Astrocyte (in vitro differentiated cells and primary cell): ENCODE measurements at regions not wholly inside any gene's neighbourhood (a gene's known extent, or its start where the extent isn't known, plus 50 kb on each side); places are given as distances from the start of the nearest gene placed in this dataset.

Experiments
- DNase-seq: peaks from one replicate; pipeline ENCODE4 v3.0.0-alpha.2; 2010; ENCODE audit warnings: low read depth
- FAIRE-seq: peaks from 2 replicates; lab custom pipeline; 2011; peaks lifted over from hg19 to GRCh38; lab: Jason Lieb, UNC
- H2AFZ ChIP-seq: 2 replicates; pipeline ENCODE4 v1.6.0; 2012; ENCODE audit warnings: low read depth, low read length, inconsistent platforms
- H3K27ac ChIP-seq: 2 replicates; pipeline ENCODE4 v1.5.1; 2011; ENCODE audit warnings: low read depth, low read length, inconsistent platforms
- H3K27me3 ChIP-seq: 2 replicates; pipeline ENCODE4 v1.6.0; 2011; ENCODE audit warnings: low read length, inconsistent platforms; ENCODE audit not compliant: insufficient read depth
- H3K36me3 ChIP-seq: 2 replicates; pipeline ENCODE4 v1.5.1; 2011; ENCODE audit warnings: low read length, inconsistent platforms; ENCODE audit not compliant: insufficient read depth
- H3K4me1 ChIP-seq: 2 replicates; pipeline ENCODE4 v1.5.1; 2011; ENCODE audit warnings: low read length, inconsistent platforms; ENCODE audit not compliant: insufficient read depth
- H3K4me2 ChIP-seq: 2 replicates; pipeline ENCODE4 v1.6.0; 2012; ENCODE audit warnings: low read length, inconsistent platforms
- H3K4me3 ChIP-seq: 2 replicates; pipeline ENCODE4 v1.5.1; 2011; ENCODE audit warnings: low read depth, mild to moderate bottlenecking, low read length, inconsistent platforms; ENCODE audit not compliant: insufficient read depth
- H3K79me2 ChIP-seq: 2 replicates; pipeline ENCODE4 v1.6.0; 2012; ENCODE audit warnings: mild to moderate bottlenecking, low read length, inconsistent platforms; ENCODE audit not compliant: insufficient read depth
- H3K9ac ChIP-seq: 2 replicates; pipeline ENCODE4 v1.6.0; 2012; ENCODE audit warnings: mild to moderate bottlenecking, low read length, inconsistent platforms
- H3K9me3 ChIP-seq: 2 replicates; pipeline ENCODE4 v1.5.1; 2012; ENCODE audit warnings: low read depth, mild to moderate bottlenecking, low read length, inconsistent platforms; ENCODE audit not compliant: insufficient read depth
- H4K20me1 ChIP-seq: 2 replicates; pipeline ENCODE4 v1.6.0; 2012; ENCODE audit warnings: low read length, inconsistent platforms; ENCODE audit not compliant: insufficient read depth
- H3K27ac Mint-ChIP-seq: one replicate; pipeline ENCODE4 v1.8.0; 2021; ENCODE audit warnings: mild to moderate bottlenecking, mixed read lengths; ENCODE audit not compliant: unreplicated experiment
- H3K27me3 Mint-ChIP-seq: one replicate; pipeline ENCODE4 v1.8.0; 2021; ENCODE audit warnings: low read depth, mixed read lengths; ENCODE audit not compliant: unreplicated experiment
- H3K36me3 Mint-ChIP-seq: one replicate; pipeline ENCODE4 v1.8.0; 2021; ENCODE audit warnings: low read depth, mixed read lengths; ENCODE audit not compliant: unreplicated experiment
- H3K4me1 Mint-ChIP-seq: one replicate; pipeline ENCODE4 v1.8.0; 2021; ENCODE audit warnings: low read depth, mixed read lengths; ENCODE audit not compliant: unreplicated experiment
- H3K4me3 Mint-ChIP-seq: one replicate; pipeline ENCODE4 v1.8.0; 2021; ENCODE audit warnings: mild to moderate bottlenecking, moderate library complexity, mixed read lengths; ENCODE audit not compliant: unreplicated experiment
- H3K9me3 Mint-ChIP-seq: one replicate; pipeline ENCODE4 v1.8.0; 2021; ENCODE audit warnings: mild to moderate bottlenecking, mixed read lengths; ENCODE audit not compliant: unreplicated experiment
- CTCF ChIP-seq: IDR thresholded peaks from 2 replicates; pipeline ENCODE4 v1.5.1; 2011; ENCODE audit warnings: low read depth, mild to moderate bottlenecking, inconsistent platforms, low read length, moderate library complexity; ENCODE audit not compliant: insufficient read depth
- EZH2 ChIP-seq: IDR thresholded peaks from 2 replicates; pipeline ENCODE4 v1.6.1; 2012; ENCODE audit warnings: mild to moderate bottlenecking, low read length, inconsistent platforms; ENCODE audit not compliant: insufficient read depth

GRCh38 chr12:98198261-98198982 is 317.0 kb upstream of the TMPO start:
- Histone ChIP-seq H3K4me2 (no peak overlapping the region), H3K27ac (no peak overlapping the region), H3K27me3 (no peaks in the 10 kb centered on the region), H3K4me1 (no peaks in the 10 kb centered on the region), H4K20me1 (no peaks in the 10 kb centered on the region), H2AFZ (no peak overlapping the region), H3K9ac (no peak overlapping the region), H3K4me3 (no peak overlapping the region), H3K9me3 (no peaks in the 10 kb centered on the region), H3K79me2 (no peaks in the 10 kb centered on the region), H3K36me3 (no peaks in the 10 kb centered on the region)
- Mint-ChIP-seq H3K27me3 (no peaks in the 10 kb centered on the region), H3K36me3 (no peaks in the 10 kb centered on the region), H3K4me3 (no peak overlapping the region), H3K27ac (peak overlapping the region; percentile 7), H3K9me3 (peaks cover 7% of the 10 kb centered on the region), H3K4me1 (peaks cover 3% of the 10 kb centered on the region)
- TF ChIP-seq EZH2 (no peak), CTCF (no peak)
- DNase-seq, result peak; percentile 88
- no peak for FAIRE-seq

GRCh38 chr12:98208816-98209215 is 306.6 kb upstream of the TMPO start:
- Mint-ChIP-seq H3K4me1 (peaks cover 23% of the 10 kb centered on the region), H3K36me3 (no peaks in the 10 kb centered on the region), H3K9me3 (peaks cover 11% of the 10 kb centered on the region), H3K27ac (no peak overlapping the region), H3K27me3 (peaks cover 2% of the 10 kb centered on the region), H3K4me3 (no peak overlapping the region)
- no peaks in the 10 kb centered on the region for H3K36me3 ChIP-seq
- no peak overlapping the region for H3K4me3 ChIP-seq
- H3K9me3 ChIP-seq, result no peaks in the 10 kb centered on the region
- no peak for DNase-seq
- H3K79me2 ChIP-seq, result no peaks in the 10 kb centered on the region
- no peak overlapping the region for H3K9ac ChIP-seq
- FAIRE-seq, result no peak
- H3K4me1 ChIP-seq, result peaks cover 8% of the 10 kb centered on the region
- no peak overlapping the region for H3K27ac ChIP-seq
- TF ChIP-seq CTCF (no peak), EZH2 (no peak)
- H3K27me3 ChIP-seq, result no peaks in the 10 kb centered on the region
- no peaks in the 10 kb centered on the region for H4K20me1 ChIP-seq
- H3K4me2 ChIP-seq, result no peak overlapping the region
- H2AFZ ChIP-seq, result no peak overlapping the region
